GM12878 (cell line): ENCODE measurements at regions not wholly inside any gene's neighbourhood (a gene's known extent, or its start where the extent isn't known, plus 50 kb on each side); places are given as distances from the start of the nearest gene placed in this dataset.

Source experiments
- ASH2L ChIP-seq: fragments of 300-600, 200-600 bp; sonication (generic); IDR thresholded peaks from 2 replicates; pipeline ENCODE4 v1.6.1; 2017; ENCODE audit warnings: low read depth, mild to moderate bottlenecking, borderline replicate concordance
- CREM ChIP-seq: IDR thresholded peaks from 2 replicates; pipeline ENCODE4 v1.6.1; 2014; ENCODE audit warnings: antibody characterized with exemption, low read depth
- IKZF1 ChIP-seq: fragments of 450-650 bp; conservative IDR thresholded peaks from 2 replicates; pipeline ENCODE4 v1.6.1; 2017; ENCODE audit warnings: antibody characterized with exemption, mild to moderate bottlenecking
- IRF4 ChIP-seq: IDR thresholded peaks from 2 replicates; pipeline ENCODE4 v1.6.1; 2011; ENCODE audit warnings: low read depth, low read length
- REST ChIP-seq: IDR thresholded peaks from 2 replicates; pipeline ENCODE4 v1.6.1; 2012; ENCODE audit warnings: mild to moderate bottlenecking, low read depth, low read length
- SUZ12 ChIP-seq: fragments of 200-600 bp; sonication (generic); IDR thresholded peaks from one replicate; pipeline ENCODE4 v1.6.1; 2018; ENCODE audit warnings: antibody characterized with exemption, mild to moderate bottlenecking; ENCODE audit not compliant: unreplicated experiment
- TCF7 ChIP-seq: IDR thresholded peaks from 2 replicates; pipeline ENCODE4 v1.6.1; 2014; ENCODE audit warnings: antibody characterized with exemption, borderline replicate concordance
- ZBTB4 ChIP-seq: fragments of 450-650 bp; formaldehyde crosslinking; IDR thresholded peaks from 2 replicates; pipeline ENCODE4 v1.4.0; 2022; ENCODE audit warnings: mild to moderate bottlenecking, moderate library complexity
- ZNF592 ChIP-seq: fragments of 450-650 bp; IDR thresholded peaks from 2 replicates; pipeline ENCODE4 v1.6.1; 2017; ENCODE audit warnings: mild to moderate bottlenecking, moderate library complexity

GRCh38 chr10:84665211-84665610 is 336.8 kb downstream of the CCSER2 start (continued):
- TF ChIP-seq ZNF592 (no peak), TCF7 (no peak), ASH2L (no peak), SUZ12 (no peak), IRF4 (no peak), ZBTB4 (CRISPR knock-in tag) (no peak), REST (no peak), CREM (no peak), IKZF1 (no peak)
